DOHH2 (cell line): ENCODE measurements at regions not wholly inside any gene's neighbourhood (a gene's known extent, or its start where the extent isn't known, plus 50 kb on each side); places are given as distances from the start of the nearest gene placed in this dataset.

ENCODE experiments used
- H3F3A ChIP-seq: fragments of 200-600 bp; sonication (generic), shearing (Covaris generic); 2 replicates; pipeline ENCODE4 v1.6.0; 2016; ENCODE audit warnings: antibody characterized with exemption, mild to moderate bottlenecking; ENCODE audit not compliant: control insufficient read depth, insufficient read depth
- H3K27ac ChIP-seq: fragments of 200-600 bp; sonication (generic); 2 replicates; pipeline ENCODE4 v1.5.1; 2014; ENCODE audit warnings: low read depth, mild to moderate bottlenecking, low read length, moderate library complexity
- H3K27me3 ChIP-seq: fragments of 200-600 bp; sonication (generic); 2 replicates; pipeline ENCODE4 v1.6.1; 2014; ENCODE audit warnings: mild to moderate bottlenecking, low read length, mixed read lengths; ENCODE audit not compliant: control insufficient read depth
- H3K36me3 ChIP-seq: fragments of 200-600 bp; sonication (generic); 2 replicates; pipeline ENCODE4 v1.6.1; 2014; ENCODE audit warnings: mild to moderate bottlenecking, low read length, moderate library complexity, mixed read lengths; ENCODE audit not compliant: control insufficient read depth
- H3K4me1 ChIP-seq: fragments of 200-600 bp; sonication (generic); 2 replicates; pipeline ENCODE4 v1.6.1; 2014; ENCODE audit warnings: mild to moderate bottlenecking, low read length, mixed read lengths; ENCODE audit not compliant: control insufficient read depth
- H3K4me2 ChIP-seq: fragments of 200-600 bp; sonication (generic); 2 replicates; pipeline ENCODE4 v1.6.0; 2014; ENCODE audit warnings: mild to moderate bottlenecking, low read length, moderate library complexity
- H3K4me3 ChIP-seq: fragments of 200-600 bp; sonication (generic); 2 replicates; pipeline ENCODE4 v1.5.1; 2014; ENCODE audit warnings: mild to moderate bottlenecking, low read length, mixed read lengths
- H3K79me2 ChIP-seq: fragments of 200-600 bp; sonication (generic); 2 replicates; pipeline ENCODE4 v1.6.1; 2014; ENCODE audit warnings: mild to moderate bottlenecking, low read length, mixed read lengths; ENCODE audit not compliant: control insufficient read depth
- H3K9me2 ChIP-seq: fragments of 200-600 bp; sonication (generic); replicated peaks from 2 replicates; pipeline ENCODE4 v1.6.1; 2014; ENCODE audit warnings: mild to moderate bottlenecking, low read length, mixed read lengths; ENCODE audit not compliant: control insufficient read depth
- H3K9me3 ChIP-seq: fragments of 200-600 bp; sonication (generic); 2 replicates; pipeline ENCODE4 v1.6.1; 2014; ENCODE audit warnings: antibody characterized with exemption, low read length, mixed read lengths; ENCODE audit not compliant: control insufficient read depth, insufficient read depth
- H4K20me1 ChIP-seq: fragments of 200-600 bp; sonication (generic); 2 replicates; pipeline ENCODE4 v1.6.0; 2014; ENCODE audit warnings: low read depth, mild to moderate bottlenecking, antibody characterized with exemption, low read length, moderate library complexity; ENCODE audit not compliant: control insufficient read depth, insufficient read depth
- EZH2phosphoT487 ChIP-seq: fragments of 200-600 bp; sonication (generic); IDR thresholded peaks from 2 replicates; pipeline ENCODE4 v1.6.1; 2017; ENCODE audit warnings: borderline replicate concordance, mild to moderate bottlenecking, antibody characterized with exemption, low read length, moderate library complexity, mixed read lengths
- TF ChIP-seq, protein P1 (sequence below): fragments of 200-600 bp; sonication (generic); IDR thresholded peaks from one replicate; pipeline ENCODE4 v1.5.1; 2014; ENCODE audit warnings: antibody characterized with exemption, mild to moderate bottlenecking, low read depth, low read length; ENCODE audit not compliant: poor library complexity, severe bottlenecking

- Histone ChIP-seq H3K27me3 (no peaks in the 10 kb centered on the region), H3K9me2 (no peaks in the 10 kb centered on the region), H3K9me3 (no peaks in the 10 kb centered on the region), H3K4me1 (no peaks in the 10 kb centered on the region), H4K20me1 (no peaks in the 10 kb centered on the region), H3F3A (no peaks in the 10 kb centered on the region), H3K4me3 (no peak overlapping the region), H3K27ac (no peak overlapping the region), H3K36me3 (no peaks in the 10 kb centered on the region), H3K79me2 (no peaks in the 10 kb centered on the region), H3K4me2 (no peak overlapping the region)
- TF ChIP-seq, protein P1, sequence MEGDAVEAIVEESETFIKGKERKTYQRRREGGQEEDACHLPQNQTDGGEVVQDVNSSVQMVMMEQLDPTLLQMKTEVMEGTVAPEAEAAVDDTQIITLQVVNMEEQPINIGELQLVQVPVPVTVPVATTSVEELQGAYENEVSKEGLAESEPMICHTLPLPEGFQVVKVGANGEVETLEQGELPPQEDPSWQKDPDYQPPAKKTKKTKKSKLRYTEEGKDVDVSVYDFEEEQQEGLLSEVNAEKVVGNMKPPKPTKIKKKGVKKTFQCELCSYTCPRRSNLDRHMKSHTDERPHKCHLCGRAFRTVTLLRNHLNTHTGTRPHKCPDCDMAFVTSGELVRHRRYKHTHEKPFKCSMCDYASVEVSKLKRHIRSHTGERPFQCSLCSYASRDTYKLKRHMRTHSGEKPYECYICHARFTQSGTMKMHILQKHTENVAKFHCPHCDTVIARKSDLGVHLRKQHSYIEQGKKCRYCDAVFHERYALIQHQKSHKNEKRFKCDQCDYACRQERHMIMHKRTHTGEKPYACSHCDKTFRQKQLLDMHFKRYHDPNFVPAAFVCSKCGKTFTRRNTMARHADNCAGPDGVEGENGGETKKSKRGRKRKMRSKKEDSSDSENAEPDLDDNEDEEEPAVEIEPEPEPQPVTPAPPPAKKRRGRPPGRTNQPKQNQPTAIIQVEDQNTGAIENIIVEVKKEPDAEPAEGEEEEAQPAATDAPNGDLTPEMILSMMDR: no peak
- TF ChIP-seq EZH2phosphoT487: no peak
Measured at GRCh38 chr10:65720901-65721300, 1204.9 kb upstream of the LRRTM3 start.

DNA sequence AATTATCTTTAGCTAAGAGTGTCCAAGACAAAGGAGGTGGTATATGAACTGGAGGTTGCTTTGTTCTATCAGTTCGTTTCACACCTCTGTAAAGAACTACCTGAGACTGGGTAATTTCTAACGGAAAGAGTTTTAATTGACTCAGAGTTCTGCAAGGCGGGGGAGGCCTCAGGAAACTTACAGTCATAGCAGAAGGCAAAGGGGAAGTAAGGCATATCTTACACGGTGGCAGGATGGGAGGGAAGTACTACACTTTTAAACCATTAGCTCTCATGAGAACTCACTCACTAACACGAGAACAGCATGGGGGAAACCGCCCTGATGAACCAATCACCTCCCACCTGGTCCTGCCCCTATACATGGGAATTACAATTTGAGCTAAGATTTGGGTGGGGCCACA lies 1202.3 kb upstream of the LRRTM3 start:
- H3K27ac ChIP-seq: no peak overlapping the region
- TF ChIP-seq EZH2phosphoT487: no peak
- TF ChIP-seq, protein P1: no peak
- no peaks in the 10 kb centered on the region for H3K9me2 ChIP-seq
- no peak overlapping the region for H3K4me3 ChIP-seq
- no peaks in the 10 kb centered on the region for H3K27me3 ChIP-seq
- no peak overlapping the region for H3K4me2 ChIP-seq
- no peaks in the 10 kb centered on the region for H3K9me3 ChIP-seq
- no peaks in the 10 kb centered on the region for H3K4me1 ChIP-seq
- no peaks in the 10 kb centered on the region for H3K36me3 ChIP-seq
- H3K79me2 ChIP-seq: no peaks in the 10 kb centered on the region
- H3F3A ChIP-seq: no peaks in the 10 kb centered on the region
- H4K20me1 ChIP-seq: no peaks in the 10 kb centered on the region

- Histone ChIP-seq H3K9me3 (no peaks in the 10 kb centered on the region), H3K27ac (no peak overlapping the region), H4K20me1 (no peaks in the 10 kb centered on the region), H3K27me3 (no peaks in the 10 kb centered on the region), H3K36me3 (no peaks in the 10 kb centered on the region), H3K4me3 (no peak overlapping the region), H3K4me2 (no peak overlapping the region), H3K79me2 (no peaks in the 10 kb centered on the region), H3K9me2 (no peaks in the 10 kb centered on the region), H3K4me1 (no peaks in the 10 kb centered on the region), H3F3A (no peaks in the 10 kb centered on the region)
- TF ChIP-seq, protein P1: no peak
- TF ChIP-seq EZH2phosphoT487: no peak
Measured at GRCh38 chr10:65735382-65735781, 1190.5 kb upstream of the LRRTM3 start.

- Histone ChIP-seq H3K79me2 (no peaks in the 10 kb centered on the region), H3K4me1 (no peaks in the 10 kb centered on the region), H3K4me3 (no peak overlapping the region), H3F3A (no peaks in the 10 kb centered on the region), H3K27me3 (no peaks in the 10 kb centered on the region), H3K9me3 (no peaks in the 10 kb centered on the region; the same call in 1 of the 2 replicates), H3K36me3 (no peaks in the 10 kb centered on the region), H3K27ac (no peak overlapping the region), H3K9me2 (no peaks in the 10 kb centered on the region), H3K4me2 (no peak overlapping the region), H4K20me1 (no peaks in the 10 kb centered on the region)
- no peak for TF ChIP-seq EZH2phosphoT487
- TF ChIP-seq, protein P1: no peak
Measured at GRCh38 chr10:65742906-65743305, 1182.9 kb upstream of the LRRTM3 start.
